ENCODE measurements at regions not wholly inside any gene's neighbourhood (a gene's known extent, or its start where the extent isn't known, plus 50 kb on each side); places are given as distances from the start of the nearest gene placed in this dataset.
A peak's percentile ranks its signal among the peaks of the same experiment; 100 is the strongest.
"Not testable (repeated sequence)": the region's sequence is repeated elsewhere in the genome, so short reads cannot be mapped to it uniquely, and the experiment has no call there.

GRCh38 chr9:41075671-41076070 lies 52.8 kb downstream of the FOXD4L6 start:
- H3K4me3 ChIP-seq (ENCODE audit: low read depth, low read length); DNase-seq (ENCODE audit: low read depth): not testable (repeated sequence)

GRCh38 chr9:41074356-41074942 lies 54.0 kb downstream of the FOXD4L6 start:
- DNase-seq (ENCODE audit: low read depth): peak; percentile 12
- peak overlapping the region; percentile 56 for H3K4me3 ChIP-seq (ENCODE audit: low read depth, low read length)

- not testable (repeated sequence) for H3K4me3 ChIP-seq (ENCODE audit: low read depth, low read length); DNase-seq (ENCODE audit: low read depth)
Measured at GRCh38 chr9:41073471-41074243, 54.8 kb downstream of the FOXD4L6 start.

- peak; percentile 45 for DNase-seq (ENCODE audit: low read depth)
- H3K4me3 ChIP-seq (ENCODE audit: low read depth, low read length): not testable (repeated sequence)
Measured at GRCh38 chr9:41064125-41064795, 64.2 kb downstream of the FOXD4L6 start.

- not testable (repeated sequence) for H3K4me3 ChIP-seq (ENCODE audit: low read depth, low read length); DNase-seq (ENCODE audit: low read depth)
Measured at GRCh38 chr9:41063243-41063642, 65.2 kb downstream of the FOXD4L6 start.

GRCh38 chr9:41059603-41060002 lies 68.9 kb downstream of the FOXD4L6 start:
- DNase-seq (ENCODE audit: low read depth); H3K4me3 ChIP-seq (ENCODE audit: low read depth, low read length): not testable (repeated sequence)

GRCh38 chr9:41053666-41054363 lies 74.7 kb downstream of the FOXD4L6 start:
- not testable (repeated sequence) for DNase-seq (ENCODE audit: low read depth); H3K4me3 ChIP-seq (ENCODE audit: low read depth, low read length)

GRCh38 chr9:41048672-41049071 lies 79.8 kb downstream of the FOXD4L6 start:
- H3K4me3 ChIP-seq (ENCODE audit: low read depth, low read length); DNase-seq (ENCODE audit: low read depth): not testable (repeated sequence)

- not testable (repeated sequence) for H3K4me3 ChIP-seq (ENCODE audit: low read depth, low read length); DNase-seq (ENCODE audit: low read depth)
Measured at GRCh38 chr9:41047792-41048191, 80.7 kb downstream of the FOXD4L6 start.

- H3K4me3 ChIP-seq (ENCODE audit: low read depth, low read length); DNase-seq (ENCODE audit: low read depth): not testable (repeated sequence)
Measured at GRCh38 chr9:41044930-41045329, 83.6 kb downstream of the FOXD4L6 start.

- not testable (repeated sequence) for DNase-seq (ENCODE audit: low read depth); H3K4me3 ChIP-seq (ENCODE audit: low read depth, low read length)
Measured at GRCh38 chr9:41043433-41043832, 85.0 kb downstream of the FOXD4L6 start.

GRCh38 chr9:41042111-41042510 lies 86.4 kb downstream of the FOXD4L6 start:
- not testable (repeated sequence) for H3K4me3 ChIP-seq (ENCODE audit: low read depth, low read length); DNase-seq (ENCODE audit: low read depth)

- DNase-seq (ENCODE audit: low read depth): not testable (repeated sequence)
Measured at GRCh38 chr9:41040705-41041342, 87.7 kb downstream of the FOXD4L6 start.

GRCh38 chr9:41035276-41035675 lies 93.2 kb downstream of the FOXD4L6 start:
- DNase-seq (ENCODE audit: low read depth); H3K4me3 ChIP-seq (ENCODE audit: low read depth, low read length): not testable (repeated sequence)

More at GRCh38 chr9:41040705-41041342, 87.7 kb downstream of the FOXD4L6 start:
- not testable (repeated sequence) for H3K4me3 ChIP-seq (ENCODE audit: low read depth, low read length)

- H3K4me3 ChIP-seq (ENCODE audit: low read depth, low read length); DNase-seq (ENCODE audit: low read depth): not testable (repeated sequence)
Measured at GRCh38 chr9:41034699-41035197, 93.7 kb downstream of the FOXD4L6 start.

- DNase-seq (ENCODE audit: low read depth): not testable (repeated sequence)
Measured at GRCh38 chr9:41033877-41034276, 94.6 kb downstream of the FOXD4L6 start.

GRCh38 chr9:41033360-41033759 lies 95.1 kb downstream of the FOXD4L6 start:
- not testable (repeated sequence) for DNase-seq (ENCODE audit: low read depth); H3K4me3 ChIP-seq (ENCODE audit: low read depth, low read length)

More at GRCh38 chr9:41033877-41034276, 94.6 kb downstream of the FOXD4L6 start:
- H3K4me3 ChIP-seq (ENCODE audit: low read depth, low read length): not testable (repeated sequence)

- not testable (repeated sequence) for H3K4me3 ChIP-seq (ENCODE audit: low read depth, low read length); DNase-seq (ENCODE audit: low read depth)
Measured at GRCh38 chr9:41026912-41027676, 101.4 kb downstream of the FOXD4L6 start.
